GM12891 (cell line): ENCODE measurements at regions not wholly inside any gene's neighbourhood (a gene's known extent, or its start where the extent isn't known, plus 50 kb on each side); places are given as distances from the start of the nearest gene placed in this dataset.

Experiments
- POLR2A ChIP-seq: IDR thresholded peaks from 2 replicates; pipeline ENCODE4 v1.6.1; 2011; ENCODE audit warnings: low read depth, low read length, control low read depth
- POLR2AphosphoS5 ChIP-seq: IDR thresholded peaks from 2 replicates; pipeline ENCODE4 v1.6.1; 2011; ENCODE audit warnings: low read depth, low read length, control low read depth
- POU2F2 ChIP-seq: IDR thresholded peaks from 2 replicates; pipeline ENCODE4 v1.6.1; 2011; ENCODE audit warnings: low read depth, mild to moderate bottlenecking, control low read depth, low read length, moderate library complexity
- TAF1 ChIP-seq: IDR thresholded peaks from 2 replicates; pipeline ENCODE4 v1.6.1; 2011; ENCODE audit warnings: low read depth, low read length, control low read depth

DNA sequence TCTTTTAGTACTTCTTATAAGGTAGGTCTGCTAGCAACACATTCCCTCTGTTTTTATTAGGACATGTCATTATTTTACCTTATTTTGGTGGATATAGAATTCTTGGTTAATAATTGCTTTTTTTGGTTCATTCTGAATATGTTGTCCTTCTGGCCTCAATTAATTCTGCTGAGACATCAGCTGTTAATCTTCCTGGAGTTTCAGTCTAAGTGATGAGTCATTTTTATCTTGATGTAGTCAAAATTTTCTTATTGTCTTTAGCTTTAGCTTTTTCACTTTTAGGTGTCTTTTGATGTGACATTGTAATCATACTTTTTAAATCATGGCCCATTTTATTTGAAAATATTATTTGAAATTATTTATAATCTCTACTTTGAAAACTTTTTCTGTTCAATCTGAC is 104.9 kb upstream of the PMCH start:
- TF ChIP-seq POLR2A (no peak), POLR2AphosphoS5 (no peak), POU2F2 (no peak), TAF1 (no peak)
